ENCODE measurements at regions not wholly inside any gene's neighbourhood (a gene's known extent, or its start where the extent isn't known, plus 50 kb on each side); places are given as distances from the start of the nearest gene placed in this dataset.

DNA sequence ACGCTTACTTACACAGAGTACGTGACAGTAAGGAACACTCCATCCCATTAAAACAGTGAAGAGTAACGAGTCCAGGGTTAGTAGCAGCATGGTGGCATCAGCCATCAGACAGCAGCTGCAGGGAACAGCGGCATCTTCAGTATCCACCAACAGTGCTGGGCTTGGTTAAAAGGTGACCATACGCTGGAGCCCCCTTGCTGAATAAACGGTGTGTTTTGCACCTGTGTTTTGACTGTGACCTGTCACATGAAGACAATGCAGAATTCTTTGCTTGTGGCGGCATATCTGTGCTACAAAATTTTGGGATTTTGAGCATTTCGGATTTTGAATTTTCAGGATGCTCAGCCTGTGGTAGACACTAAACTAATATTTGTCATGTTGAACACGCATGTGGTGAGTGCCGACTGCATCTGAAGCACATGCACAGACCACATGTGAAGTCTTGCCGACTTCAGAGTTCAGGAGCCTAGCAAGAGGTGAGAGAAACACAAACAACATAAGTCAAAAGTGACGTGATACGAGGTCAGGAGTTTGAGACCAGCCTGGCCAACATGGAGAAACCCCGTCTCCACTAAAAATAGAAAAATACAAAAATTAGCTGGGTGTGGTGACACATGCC lies 69.3 kb upstream of the FRMD1 start:
- TF ChIP-seq, protein P1, sequence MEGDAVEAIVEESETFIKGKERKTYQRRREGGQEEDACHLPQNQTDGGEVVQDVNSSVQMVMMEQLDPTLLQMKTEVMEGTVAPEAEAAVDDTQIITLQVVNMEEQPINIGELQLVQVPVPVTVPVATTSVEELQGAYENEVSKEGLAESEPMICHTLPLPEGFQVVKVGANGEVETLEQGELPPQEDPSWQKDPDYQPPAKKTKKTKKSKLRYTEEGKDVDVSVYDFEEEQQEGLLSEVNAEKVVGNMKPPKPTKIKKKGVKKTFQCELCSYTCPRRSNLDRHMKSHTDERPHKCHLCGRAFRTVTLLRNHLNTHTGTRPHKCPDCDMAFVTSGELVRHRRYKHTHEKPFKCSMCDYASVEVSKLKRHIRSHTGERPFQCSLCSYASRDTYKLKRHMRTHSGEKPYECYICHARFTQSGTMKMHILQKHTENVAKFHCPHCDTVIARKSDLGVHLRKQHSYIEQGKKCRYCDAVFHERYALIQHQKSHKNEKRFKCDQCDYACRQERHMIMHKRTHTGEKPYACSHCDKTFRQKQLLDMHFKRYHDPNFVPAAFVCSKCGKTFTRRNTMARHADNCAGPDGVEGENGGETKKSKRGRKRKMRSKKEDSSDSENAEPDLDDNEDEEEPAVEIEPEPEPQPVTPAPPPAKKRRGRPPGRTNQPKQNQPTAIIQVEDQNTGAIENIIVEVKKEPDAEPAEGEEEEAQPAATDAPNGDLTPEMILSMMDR (IDR thresholded peaks at IDR 0.05) = no peak
- no peak for TF ChIP-seq POLR2A (IDR thresholded peaks at IDR 0.05)
